ENCODE measurements at regions not wholly inside any gene's neighbourhood (a gene's known extent, or its start where the extent isn't known, plus 50 kb on each side); places are given as distances from the start of the nearest gene placed in this dataset.

DNA sequence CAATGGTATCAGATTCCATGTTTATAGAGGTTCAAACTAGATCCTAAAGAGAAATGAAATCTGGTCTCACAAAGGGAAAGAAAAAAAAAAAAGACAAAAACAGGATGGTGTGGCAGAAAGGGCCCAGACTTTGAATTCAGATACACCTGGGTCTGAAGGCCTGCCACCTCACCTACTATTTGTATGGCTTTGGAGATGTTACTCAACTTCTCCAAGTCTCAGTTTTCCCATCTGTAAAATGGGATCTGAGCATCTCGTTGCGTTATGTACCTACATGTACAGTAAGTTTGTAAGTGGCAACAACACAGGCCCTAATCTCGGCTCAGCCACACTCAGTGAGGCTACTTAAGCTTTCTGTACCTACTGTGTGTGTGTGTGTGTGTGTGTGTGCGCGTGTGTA, 147.5 kb upstream of the FGGY start:
- H3K27ac ChIP-seq = no peak overlapping the region
- H3K4me3 ChIP-seq = no peak overlapping the region
- no peak overlapping the region for H2AFZ ChIP-seq
- H3K4me2 ChIP-seq = no peak overlapping the region
- no peaks in the 10 kb centered on the region for H3K79me2 ChIP-seq
- H3K36me3 ChIP-seq (replicated peaks; ENCODE audit: insufficient read depth, low read depth) = no peaks in the 10 kb centered on the region
- WGBS (ENCODE audit: low lambda C conversion rate, missing lambda C conversion rate) = 97% methylated on average over 5 of the region's 5 CpGs
- no peaks in the 10 kb centered on the region for H3K9me3 ChIP-seq (ENCODE audit: low read depth)
- peaks cover 23% of the 10 kb centered on the region for H3K4me1 ChIP-seq (ENCODE audit: insufficient read depth)
- H4K20me1 ChIP-seq (ENCODE audit: insufficient read depth, poor library complexity, severe bottlenecking) = no peaks in the 10 kb centered on the region
- DNase-seq (ENCODE audit: low spot score) = no peak
- H3K27me3 ChIP-seq = no peaks in the 10 kb centered on the region
- H3K9me2 ChIP-seq (replicated peaks; ENCODE audit: insufficient read depth) = no peaks in the 10 kb centered on the region
- TF ChIP-seq, protein P1, sequence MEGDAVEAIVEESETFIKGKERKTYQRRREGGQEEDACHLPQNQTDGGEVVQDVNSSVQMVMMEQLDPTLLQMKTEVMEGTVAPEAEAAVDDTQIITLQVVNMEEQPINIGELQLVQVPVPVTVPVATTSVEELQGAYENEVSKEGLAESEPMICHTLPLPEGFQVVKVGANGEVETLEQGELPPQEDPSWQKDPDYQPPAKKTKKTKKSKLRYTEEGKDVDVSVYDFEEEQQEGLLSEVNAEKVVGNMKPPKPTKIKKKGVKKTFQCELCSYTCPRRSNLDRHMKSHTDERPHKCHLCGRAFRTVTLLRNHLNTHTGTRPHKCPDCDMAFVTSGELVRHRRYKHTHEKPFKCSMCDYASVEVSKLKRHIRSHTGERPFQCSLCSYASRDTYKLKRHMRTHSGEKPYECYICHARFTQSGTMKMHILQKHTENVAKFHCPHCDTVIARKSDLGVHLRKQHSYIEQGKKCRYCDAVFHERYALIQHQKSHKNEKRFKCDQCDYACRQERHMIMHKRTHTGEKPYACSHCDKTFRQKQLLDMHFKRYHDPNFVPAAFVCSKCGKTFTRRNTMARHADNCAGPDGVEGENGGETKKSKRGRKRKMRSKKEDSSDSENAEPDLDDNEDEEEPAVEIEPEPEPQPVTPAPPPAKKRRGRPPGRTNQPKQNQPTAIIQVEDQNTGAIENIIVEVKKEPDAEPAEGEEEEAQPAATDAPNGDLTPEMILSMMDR (IDR thresholded peaks at IDR 0.05; ENCODE audit: poor library complexity) = no peak
- TF ChIP-seq EZH2phosphoT487 (IDR thresholded peaks at IDR 0.05; ENCODE audit: low read depth, severe bottlenecking, unreplicated experiment) = no peak
- no peak for TF ChIP-seq EZH2 (IDR thresholded peaks at IDR 0.05; ENCODE audit: borderline replicate concordance)

DNA sequence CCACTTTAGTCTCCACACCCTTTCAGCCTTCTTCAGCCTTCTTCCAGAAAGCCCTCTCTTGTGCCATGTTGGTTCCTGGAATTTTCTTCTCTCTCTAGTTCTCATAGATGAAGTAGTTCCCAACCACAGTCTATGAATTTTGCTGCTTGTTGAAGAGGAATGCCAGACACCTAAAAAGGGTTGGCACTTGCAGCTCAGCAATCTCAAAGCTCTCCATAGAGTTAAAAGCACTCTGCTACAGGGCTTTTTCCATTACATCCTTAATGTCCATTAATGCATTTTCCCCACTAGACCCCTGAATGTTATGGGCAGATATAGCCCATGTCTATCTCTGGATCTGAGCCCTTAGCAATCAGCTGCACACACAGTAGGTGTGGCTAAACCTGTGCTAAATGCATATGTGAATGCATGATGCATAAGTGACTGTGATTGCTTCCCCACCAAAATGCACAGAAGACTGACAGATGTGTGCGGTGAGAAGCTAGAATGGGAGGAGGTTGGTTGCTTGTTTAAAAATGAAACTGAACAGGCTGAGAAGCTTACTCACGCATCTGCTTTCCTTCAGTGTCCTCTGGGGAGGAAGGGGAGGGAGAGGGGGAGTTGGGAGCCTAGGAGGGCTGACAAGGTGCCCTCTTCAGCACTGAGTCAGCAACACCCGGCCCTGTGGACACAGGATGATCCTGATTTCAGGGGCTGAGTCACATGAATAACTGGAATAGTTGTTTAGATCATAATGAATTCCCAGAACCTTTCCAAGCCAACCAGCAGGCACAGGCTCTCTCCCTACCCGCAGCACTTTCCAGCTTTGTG, 146.1 kb upstream of the FGGY start:
- Histone ChIP-seq H2AFZ (no peak overlapping the region), H3K4me3 (no peak overlapping the region), H3K9me3 (ENCODE audit: low read depth) (no peaks in the 10 kb centered on the region), H3K79me2 (no peaks in the 10 kb centered on the region), H3K4me2 (peak overlapping the region; percentile 63), H4K20me1 (ENCODE audit: insufficient read depth, poor library complexity, severe bottlenecking) (no peaks in the 10 kb centered on the region), H3K27me3 (no peaks in the 10 kb centered on the region), H3K9me2 (replicated peaks; ENCODE audit: insufficient read depth) (no peaks in the 10 kb centered on the region), H3K27ac (peak overlapping the region; percentile 77), H3K36me3 (replicated peaks; ENCODE audit: insufficient read depth, low read depth) (no peaks in the 10 kb centered on the region), H3K4me1 (ENCODE audit: insufficient read depth) (peaks cover 23% of the 10 kb centered on the region)
- WGBS (ENCODE audit: low lambda C conversion rate, missing lambda C conversion rate) = 28% methylated on average over 4 of the region's 4 CpGs
- TF ChIP-seq EZH2phosphoT487 (IDR thresholded peaks at IDR 0.05; ENCODE audit: low read depth, severe bottlenecking, unreplicated experiment) = no peak
- TF ChIP-seq, protein P1 (IDR thresholded peaks at IDR 0.05; ENCODE audit: poor library complexity) = no peak
- no peak for TF ChIP-seq EZH2 (IDR thresholded peaks at IDR 0.05; ENCODE audit: borderline replicate concordance)
- DNase-seq (ENCODE audit: low spot score) = peak; percentile 90

DNA sequence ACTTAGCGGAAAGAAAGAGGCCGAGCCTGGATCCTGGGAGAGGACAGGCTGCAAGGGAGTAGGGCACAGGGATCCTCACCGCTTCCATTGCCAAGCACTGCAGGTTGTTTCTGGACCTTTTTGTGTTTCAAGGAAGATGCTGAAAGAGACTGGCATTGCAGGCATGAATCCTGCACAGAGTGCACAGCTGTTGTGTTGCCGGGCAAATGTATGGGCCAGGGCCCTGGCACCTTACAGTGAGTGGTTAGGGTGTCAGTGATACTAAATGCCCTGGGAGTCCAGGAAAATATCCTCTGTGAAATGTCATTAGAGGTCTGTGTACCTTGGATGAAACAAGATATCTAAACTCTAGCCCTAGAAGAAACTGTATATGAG, 145.5 kb upstream of the FGGY start:
- Histone ChIP-seq H3K4me1 (ENCODE audit: insufficient read depth) (peaks cover 23% of the 10 kb centered on the region), H3K4me2 (peak overlapping the region; percentile 63), H2AFZ (no peak overlapping the region), H3K36me3 (replicated peaks; ENCODE audit: insufficient read depth, low read depth) (no peaks in the 10 kb centered on the region), H3K27me3 (no peaks in the 10 kb centered on the region), H3K9me3 (ENCODE audit: low read depth) (no peaks in the 10 kb centered on the region), H3K4me3 (no peak overlapping the region), H3K9me2 (replicated peaks; ENCODE audit: insufficient read depth) (no peaks in the 10 kb centered on the region), H3K27ac (peak overlapping the region; percentile 77), H4K20me1 (ENCODE audit: insufficient read depth, poor library complexity, severe bottlenecking) (no peaks in the 10 kb centered on the region), H3K79me2 (no peaks in the 10 kb centered on the region)
- no peak for DNase-seq (ENCODE audit: low spot score)
- TF ChIP-seq, protein P1 (IDR thresholded peaks at IDR 0.05; ENCODE audit: poor library complexity) = no peak
- WGBS (ENCODE audit: low lambda C conversion rate, missing lambda C conversion rate) = 71% methylated on average over 4 of the region's 4 CpGs

All from hepatocyte (in vitro differentiated cells).